NCI-H345 (cell line): ENCODE measurements at regions not wholly inside any gene's neighbourhood (a gene's known extent, or its start where the extent isn't known, plus 50 kb on each side); places are given as distances from the start of the nearest gene placed in this dataset.
"Not testable (repeated sequence)": the region's sequence is repeated elsewhere in the genome, so short reads cannot be mapped to it uniquely, and the experiment has no call there.

Experiments used
- DNase-seq: peaks from one replicate; lab custom pipeline; 2025; lab: John Stamatoyannopoulos, UW

- DNase-seq, result no peak
Observed at GRCh38 chr16:52727849-52728248, 180.9 kb upstream of the TOX3 start.

DNA sequence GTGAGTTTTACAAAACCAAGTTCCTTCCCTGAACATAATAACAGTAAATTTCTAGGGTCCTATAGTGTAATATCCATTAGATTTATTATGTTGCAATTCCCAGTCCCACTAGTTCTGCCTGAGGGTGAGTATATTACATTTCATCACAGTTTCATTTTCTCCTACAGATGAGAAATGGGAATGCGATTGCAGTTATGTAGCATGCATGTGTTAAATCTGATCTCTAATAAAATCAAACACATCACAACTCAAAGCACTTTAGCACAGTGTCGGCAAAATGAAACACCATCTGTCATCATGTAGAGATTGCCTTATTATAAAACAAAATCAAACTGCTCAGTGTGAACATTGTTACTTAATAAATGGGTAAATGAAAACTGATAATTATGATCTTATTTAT is 180.5 kb upstream of the TOX3 start:
- no peak for DNase-seq

DNA sequence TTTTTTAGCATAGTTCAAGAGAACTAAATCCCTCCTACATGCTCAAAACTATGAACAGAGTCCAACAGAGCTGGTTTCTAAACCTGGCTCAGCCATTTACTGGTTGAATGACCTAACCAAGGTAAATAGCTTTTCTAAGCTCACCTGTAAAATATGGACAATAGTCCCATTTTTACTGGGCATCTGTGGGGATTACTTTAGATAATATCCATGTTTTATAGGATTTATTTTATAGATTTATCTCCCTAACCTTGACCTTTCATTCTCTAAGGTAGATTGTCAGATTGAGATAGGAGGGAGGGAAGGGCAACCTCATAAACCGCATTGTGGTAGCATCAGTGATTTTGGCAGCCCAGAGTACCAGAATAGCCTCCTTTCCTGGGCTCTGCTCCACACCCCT is 178.5 kb upstream of the TOX3 start:
- DNase-seq, result no peak

DNA sequence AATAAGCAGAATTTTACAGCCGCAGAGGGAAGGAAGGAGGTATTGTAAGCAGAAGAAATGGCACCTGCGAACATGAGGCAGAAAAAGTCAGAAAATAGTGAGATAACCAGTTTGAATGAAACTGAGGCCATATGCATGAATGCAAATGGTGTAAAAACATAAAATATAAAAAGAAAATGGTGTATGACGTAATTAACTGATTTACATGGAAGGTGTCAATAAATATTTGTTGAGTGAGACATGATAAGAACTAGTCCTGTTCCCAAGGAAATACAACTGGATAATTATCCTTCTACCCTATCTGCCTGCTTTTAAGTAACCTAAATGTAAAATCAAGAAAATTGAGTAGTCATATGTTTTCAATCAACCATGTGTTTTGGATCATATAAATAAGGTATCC is 178.1 kb upstream of the TOX3 start:
- no peak for DNase-seq

- no peak for DNase-seq
Observed at GRCh38 chr16:52721331-52721730, 174.4 kb upstream of the TOX3 start.

DNA sequence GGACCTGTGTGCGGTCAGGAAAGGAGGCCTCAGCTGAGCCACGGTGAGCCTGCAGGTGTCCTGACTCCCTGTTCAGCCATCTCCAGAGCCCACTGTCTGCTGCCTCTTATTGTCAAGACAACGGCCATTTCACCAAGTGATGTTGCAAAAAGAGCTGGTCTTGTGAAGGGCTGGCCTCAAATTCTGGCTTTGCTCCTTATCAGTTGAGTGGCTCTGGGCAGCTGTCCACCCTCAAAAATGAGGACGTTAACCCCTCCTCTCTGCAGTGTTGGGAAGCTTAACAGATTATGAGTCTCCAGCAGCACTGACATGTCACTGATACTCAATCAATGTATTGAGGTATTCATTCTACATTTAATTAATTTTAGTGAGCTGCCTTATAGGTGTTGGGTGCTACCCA is 171.1 kb upstream of the TOX3 start:
- no peak for DNase-seq

DNA sequence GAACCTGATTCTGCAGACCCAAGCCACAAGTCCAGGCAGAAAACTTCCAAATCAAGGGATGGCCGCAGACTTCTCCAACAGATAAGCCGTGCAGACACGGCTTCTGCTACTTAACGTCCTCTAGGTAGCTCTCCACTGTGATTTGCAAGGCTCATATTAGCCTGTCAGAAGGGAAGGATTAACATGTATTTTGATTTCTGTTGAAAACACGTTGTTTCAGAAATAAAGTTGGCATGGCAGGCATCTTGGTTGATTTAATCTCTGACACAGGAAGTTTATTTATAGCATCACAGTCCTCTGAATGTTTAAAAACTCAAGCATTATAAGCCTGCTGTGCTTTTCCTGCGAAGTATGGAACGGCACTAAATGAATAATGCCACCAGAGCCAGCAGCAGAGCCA is 166.8 kb upstream of the TOX3 start:
- DNase-seq, result no peak

GRCh38 chr16:52709306-52709705 is 162.4 kb upstream of the TOX3 start:
- DNase-seq, result no peak

GRCh38 chr16:52708476-52708875 is 161.5 kb upstream of the TOX3 start:
- no peak for DNase-seq

GRCh38 chr16:52707676-52708337 is 160.9 kb upstream of the TOX3 start:
- DNase-seq, result no peak

GRCh38 chr16:52705122-52705521 is 158.2 kb upstream of the TOX3 start:
- DNase-seq, result no peak

GRCh38 chr16:52697971-52698370 is 151.0 kb upstream of the TOX3 start:
- no peak for DNase-seq

DNA sequence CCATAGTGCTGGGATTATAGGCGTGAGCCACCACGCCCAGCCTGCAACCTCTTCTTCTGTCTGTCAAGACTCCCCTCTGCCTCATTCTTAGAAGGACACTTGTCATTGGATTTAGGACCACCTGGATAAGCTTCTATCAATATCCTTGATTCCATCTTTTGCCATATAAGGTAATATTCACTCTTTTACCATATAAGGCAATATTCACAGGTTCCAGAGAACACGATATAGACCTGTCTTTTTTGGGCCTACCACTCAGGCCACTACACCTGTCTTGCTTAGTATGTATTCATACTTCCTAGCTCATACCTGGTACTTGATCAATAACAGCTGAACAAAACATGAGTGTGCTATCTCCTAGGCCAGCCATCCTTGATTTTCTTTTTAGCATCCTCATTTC is 149.2 kb upstream of the TOX3 start:
- no peak for DNase-seq

DNA sequence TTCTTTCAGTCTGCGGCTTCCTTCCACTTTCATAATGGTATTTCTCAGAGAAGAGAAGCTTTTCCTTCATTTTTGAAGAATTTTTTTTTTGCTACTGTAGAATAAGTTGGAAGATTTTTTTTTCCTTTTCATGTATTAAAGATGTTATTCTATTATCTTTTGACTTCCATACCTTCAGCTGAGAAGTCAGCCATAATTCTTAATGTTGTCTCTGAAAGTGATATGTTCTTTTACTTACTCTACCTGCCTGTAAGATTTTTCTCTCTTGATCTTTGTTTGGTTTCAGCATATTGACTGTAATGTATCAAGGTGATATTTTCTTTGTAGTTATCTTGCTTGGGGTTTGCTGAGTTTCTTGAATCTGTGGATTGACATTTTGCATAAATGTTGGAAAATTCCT is 143.5 kb upstream of the TOX3 start:
- DNase-seq, result no peak

DNA sequence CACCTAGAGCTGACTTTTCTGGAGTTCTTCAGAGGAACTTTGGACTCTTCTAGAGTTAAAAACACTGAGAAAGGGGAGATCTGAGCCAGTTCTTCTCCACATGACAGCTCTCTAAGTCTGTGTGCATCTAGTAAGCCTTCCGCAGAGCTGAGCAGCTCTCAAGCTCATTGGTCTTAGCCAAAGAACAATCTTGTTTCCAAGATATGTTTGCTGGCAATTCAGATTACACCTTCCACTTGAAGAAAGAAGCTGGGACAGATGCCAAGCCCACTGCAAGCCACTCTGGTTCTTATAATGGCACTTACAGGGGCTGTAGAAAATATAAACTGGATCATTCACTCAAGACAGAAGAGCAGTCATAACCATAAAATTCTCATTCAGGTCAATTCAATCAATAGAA is 134.1 kb upstream of the TOX3 start:
- DNase-seq, result no peak

DNA sequence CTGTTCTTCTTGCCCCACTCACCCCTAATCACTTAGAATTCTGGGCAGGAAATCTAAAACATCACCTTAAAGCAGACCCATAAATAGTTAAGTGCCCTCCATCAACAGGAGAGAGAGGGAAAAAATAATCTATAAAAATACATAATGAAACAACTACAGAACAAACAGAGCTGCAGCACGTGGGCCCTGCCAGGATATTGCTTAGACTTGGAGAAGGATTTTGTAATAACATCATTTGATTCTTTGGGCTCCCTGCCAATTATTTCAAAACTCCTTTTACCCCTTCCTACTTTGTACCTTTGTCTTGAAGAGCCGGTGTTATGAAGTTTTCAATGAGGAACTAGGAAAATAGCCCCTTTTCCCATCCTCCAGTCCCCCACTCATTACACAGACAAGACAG is 130.6 kb upstream of the TOX3 start:
- no peak for DNase-seq

DNA sequence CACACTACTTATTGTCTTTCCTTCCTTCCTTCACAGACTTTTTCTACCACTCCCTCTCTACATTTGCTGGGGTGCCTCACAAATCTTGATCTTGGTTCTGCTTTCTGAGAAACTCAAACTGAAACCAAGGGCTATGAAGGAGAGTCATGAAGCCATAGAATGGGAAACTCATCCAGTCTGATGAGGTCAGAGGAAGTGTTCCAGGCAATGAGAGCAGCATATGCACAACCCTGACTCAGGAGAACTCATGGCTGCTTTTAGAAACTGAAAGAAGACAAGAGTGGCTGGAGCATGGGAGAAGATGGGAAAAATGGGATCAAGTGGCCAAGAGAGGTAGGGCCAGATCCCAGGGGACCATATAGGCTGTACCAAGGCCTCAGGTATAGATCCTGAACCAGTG is 130.0 kb upstream of the TOX3 start:
- DNase-seq, result no peak

GRCh38 chr16:52671590-52671989 is 124.6 kb upstream of the TOX3 start:
- DNase-seq, result no peak

GRCh38 chr16:52657924-52658323 is 111.0 kb upstream of the TOX3 start:
- DNase-seq, result no peak

- not testable (repeated sequence) for DNase-seq
Observed at GRCh38 chr16:52655916-52656315, 109.0 kb upstream of the TOX3 start.

DNA sequence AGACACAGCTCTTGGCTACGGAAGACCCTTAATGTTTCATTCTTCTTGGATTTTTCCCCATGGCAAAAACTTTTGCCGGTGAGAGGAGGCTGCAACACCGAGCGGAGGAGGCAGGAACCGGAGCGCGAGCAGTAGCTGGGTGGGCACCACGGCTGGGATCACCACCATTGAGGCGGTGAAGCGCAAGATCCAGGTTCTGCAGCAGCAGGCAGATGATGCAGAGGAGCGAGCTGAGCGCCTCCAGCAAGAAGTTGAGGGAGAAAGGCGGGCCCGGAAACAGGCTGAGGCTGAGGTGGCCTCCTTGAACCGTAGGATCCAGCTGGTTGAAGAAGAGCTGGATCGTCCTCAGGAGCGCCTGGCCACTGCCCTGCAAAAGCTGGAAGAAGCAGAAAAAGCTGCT is 108.2 kb upstream of the TOX3 start:
- not testable (repeated sequence) for DNase-seq

DNA sequence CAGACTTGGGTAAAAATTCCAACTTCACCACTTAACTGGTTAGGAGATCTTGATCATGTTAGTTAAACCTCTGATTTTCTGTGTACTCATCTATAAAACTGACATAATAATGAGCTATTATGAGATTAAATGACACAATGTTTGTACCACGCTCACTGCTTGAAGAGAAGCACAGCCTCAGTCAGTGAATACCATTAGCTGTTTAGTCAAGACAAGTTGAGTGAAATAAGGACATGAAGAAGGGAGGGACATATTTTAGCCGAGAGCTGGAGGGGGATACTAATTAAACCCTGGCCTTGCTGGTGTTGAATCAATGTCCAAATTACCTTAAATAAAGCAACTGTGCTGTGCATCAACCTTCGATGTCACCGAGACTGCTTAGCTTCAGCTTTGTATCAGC is 105.1 kb upstream of the TOX3 start:
- no peak for DNase-seq

- no peak for DNase-seq
Observed at GRCh38 chr16:52650789-52651188, 103.8 kb upstream of the TOX3 start.

- no peak for DNase-seq
Observed at GRCh38 chr16:52650318-52650717, 103.4 kb upstream of the TOX3 start.

DNA sequence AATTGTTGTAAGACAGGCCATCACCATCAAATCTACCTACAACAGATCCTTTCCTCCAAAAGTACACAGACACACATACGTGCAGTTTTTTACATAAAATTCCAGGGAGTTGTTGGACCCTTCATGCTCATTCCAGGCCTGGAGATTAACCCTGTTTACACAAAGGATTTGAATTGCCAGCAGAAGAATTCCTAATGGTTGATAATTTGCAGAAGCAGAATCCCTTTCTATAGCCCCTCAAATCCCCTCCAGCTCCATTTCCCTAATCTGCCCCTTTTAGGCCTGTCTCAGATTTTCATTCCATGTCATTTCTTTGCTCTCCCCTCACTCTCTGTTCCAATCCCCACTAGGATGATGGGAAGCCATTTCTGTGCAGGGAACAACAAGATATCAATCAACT is 102.9 kb upstream of the TOX3 start:
- no peak for DNase-seq
